NCI-H128 (cell line): ENCODE measurements at regions not wholly inside any gene's neighbourhood (a gene's known extent, or its start where the extent isn't known, plus 50 kb on each side); places are given as distances from the start of the nearest gene placed in this dataset.
A peak's percentile ranks its signal among the peaks of the same experiment; 100 is the strongest.

ENCODE experiments used
- DNase-seq: peaks from one replicate; lab custom pipeline; 2025; ENCODE audit not compliant: unreplicated experiment; lab: John Stamatoyannopoulos, UW

DNA sequence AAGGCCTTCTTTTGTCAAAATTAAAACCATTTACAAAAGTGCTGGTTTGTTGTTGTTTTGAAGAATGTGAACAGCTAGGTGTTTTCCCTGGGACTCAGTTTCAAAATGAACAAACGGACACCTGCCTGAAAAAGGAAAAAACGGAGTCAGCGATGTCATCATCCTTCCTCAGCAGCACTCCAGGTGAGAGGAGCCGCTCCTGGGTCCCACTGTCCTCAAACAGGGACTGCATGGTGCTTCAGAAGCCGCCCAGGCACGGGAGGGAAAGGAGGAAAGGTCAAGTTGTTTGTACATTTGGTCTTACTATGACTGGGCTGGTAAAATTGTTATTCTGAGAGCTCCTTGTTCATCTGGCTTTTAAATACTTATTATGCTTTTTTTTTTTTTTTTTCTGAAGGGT is 69.0 kb upstream of the ZSWIM6 start:
- DNase-seq: no peak

DNA sequence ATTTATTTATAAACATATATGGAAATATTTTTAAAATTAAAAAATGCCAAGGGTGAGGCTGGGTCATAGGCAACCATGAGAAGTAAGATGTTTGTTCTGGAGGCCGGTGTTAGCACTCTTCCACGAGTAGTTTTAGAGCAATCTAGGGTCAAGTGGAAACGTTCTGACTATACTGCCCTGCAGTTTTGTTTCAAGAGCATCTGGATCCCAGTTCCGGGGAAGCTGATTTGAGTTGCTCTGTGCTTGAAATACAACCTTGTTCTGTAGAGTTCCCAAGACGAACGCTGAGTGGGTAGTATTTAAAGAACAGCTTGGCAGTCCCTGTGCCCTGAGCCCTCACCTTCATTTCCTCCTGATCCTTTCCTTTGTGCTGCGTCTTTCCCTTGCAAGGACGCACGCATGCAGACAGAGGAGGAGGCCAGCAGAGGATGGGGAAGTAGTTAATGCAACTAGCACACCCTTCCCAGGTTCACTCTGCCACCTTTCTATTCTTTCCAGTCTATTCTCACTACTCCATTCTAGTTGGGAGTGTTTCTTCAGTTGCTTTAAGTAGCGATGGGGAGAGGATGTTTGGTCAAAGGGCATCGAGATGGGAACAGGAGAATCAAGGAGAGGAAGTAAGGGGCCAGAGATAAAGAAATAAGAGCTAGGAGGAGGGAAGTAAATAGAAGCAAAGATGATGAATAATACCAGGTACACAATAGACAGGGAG is 68.3 kb upstream of the ZSWIM6 start:
- DNase-seq: no peak

DNA sequence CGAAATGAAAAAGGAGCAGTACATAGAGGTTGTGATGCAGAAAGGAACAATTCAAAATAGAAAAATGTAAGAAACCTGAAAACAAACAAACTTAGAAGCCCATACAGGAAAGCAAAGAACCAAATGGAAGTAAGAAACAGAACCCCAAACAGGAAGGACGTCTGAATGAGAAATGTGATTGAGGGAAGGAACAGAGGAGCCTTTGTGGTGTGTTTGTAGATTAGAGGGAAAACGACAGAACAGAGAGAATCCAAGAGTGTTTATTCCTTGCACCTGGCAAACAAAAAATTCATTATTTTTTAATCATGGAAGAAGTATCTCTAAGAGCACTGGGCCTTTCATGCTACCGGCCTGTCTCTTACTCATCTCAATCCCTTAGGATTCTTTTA is 67.8 kb upstream of the ZSWIM6 start:
- DNase-seq: no peak

DNA sequence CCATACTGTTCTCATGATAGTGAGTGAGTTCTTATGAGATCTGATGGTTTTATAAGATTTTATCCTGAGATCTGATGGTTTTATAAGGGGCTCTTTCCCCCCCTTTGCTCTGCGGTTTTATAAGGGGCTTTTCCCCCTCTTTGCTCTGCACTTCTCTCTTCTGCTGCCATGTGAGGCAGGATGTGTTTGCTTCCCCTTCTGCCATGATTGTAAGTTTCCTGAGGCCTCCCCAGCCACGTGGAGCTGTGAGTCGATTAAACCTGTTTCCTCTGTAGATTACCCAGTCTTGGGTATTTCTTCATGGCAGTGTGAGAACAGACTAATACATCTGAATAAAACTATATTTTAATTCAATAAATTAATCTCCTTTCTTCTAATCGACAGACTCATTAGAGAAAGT is 64.9 kb upstream of the ZSWIM6 start:
- no peak for DNase-seq

DNA sequence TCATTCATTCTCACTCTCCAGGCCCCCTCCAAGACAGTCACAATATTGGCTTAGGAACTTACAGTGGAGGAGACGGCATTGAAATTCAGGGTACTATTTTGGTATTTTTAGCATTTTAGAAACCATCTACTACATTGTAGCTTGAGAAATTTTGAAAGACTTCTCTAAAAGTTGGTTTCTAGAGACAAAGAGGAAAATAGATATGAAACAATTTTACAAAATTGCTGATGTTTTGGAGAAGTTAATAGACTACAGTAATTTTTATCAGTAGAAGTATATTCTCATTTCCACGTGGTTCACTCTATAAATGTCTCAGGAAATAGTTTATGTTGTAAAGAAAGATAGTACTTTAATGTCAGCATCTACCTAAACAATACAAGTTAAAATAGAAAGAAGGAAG is 63.2 kb upstream of the ZSWIM6 start:
- no peak for DNase-seq

DNA sequence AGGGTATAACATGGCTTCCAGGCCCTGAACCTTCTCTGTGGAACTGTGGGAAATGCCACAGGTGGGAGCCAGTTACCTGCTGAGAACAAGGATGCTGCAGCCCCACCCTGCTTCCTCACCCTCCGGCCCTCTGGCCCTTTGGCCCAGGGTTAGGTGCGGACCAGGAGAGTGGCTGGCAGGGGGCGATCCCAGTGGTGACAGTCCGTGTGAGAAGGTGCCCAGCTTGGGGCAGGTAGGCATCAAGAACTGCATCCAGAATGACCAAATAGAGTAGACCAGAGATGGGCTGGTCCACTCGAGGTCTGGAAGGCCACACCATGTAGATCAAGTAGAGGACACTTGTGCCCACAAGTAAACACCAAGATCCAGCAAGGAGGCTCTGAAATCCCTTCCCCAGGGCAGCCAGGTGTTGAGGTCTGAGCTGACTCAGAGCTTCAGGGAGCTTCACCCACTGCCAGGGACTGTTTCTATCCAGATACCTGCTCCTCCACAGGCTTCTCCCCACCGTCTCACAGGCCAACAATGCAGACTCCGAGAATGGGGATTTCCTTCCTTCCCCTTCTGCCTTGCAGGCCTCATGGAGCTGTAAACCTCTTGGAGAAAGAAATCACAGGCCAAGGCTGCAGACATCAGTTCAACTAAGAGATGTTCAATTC is 61.4 kb upstream of the ZSWIM6 start:
- no peak for DNase-seq

DNA sequence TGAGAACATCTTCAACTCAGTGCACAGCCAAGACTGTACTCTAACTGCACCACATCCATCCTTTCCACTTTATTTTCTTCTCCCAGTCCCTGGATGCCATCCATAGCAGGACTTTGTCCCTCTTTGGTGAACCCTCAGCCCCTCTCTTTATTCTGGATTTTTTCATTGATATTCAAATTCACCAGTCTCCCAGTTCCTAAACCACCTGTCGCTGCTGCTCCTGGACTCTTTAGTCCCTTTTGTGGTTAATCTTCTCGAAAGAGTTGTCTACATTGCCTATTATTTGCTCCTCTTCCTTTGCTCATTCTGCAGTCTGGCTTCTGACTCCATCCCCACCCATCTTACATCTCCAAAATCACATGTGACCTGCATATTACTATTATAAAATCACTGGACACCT is 59.4 kb upstream of the ZSWIM6 start:
- DNase-seq: no peak

DNA sequence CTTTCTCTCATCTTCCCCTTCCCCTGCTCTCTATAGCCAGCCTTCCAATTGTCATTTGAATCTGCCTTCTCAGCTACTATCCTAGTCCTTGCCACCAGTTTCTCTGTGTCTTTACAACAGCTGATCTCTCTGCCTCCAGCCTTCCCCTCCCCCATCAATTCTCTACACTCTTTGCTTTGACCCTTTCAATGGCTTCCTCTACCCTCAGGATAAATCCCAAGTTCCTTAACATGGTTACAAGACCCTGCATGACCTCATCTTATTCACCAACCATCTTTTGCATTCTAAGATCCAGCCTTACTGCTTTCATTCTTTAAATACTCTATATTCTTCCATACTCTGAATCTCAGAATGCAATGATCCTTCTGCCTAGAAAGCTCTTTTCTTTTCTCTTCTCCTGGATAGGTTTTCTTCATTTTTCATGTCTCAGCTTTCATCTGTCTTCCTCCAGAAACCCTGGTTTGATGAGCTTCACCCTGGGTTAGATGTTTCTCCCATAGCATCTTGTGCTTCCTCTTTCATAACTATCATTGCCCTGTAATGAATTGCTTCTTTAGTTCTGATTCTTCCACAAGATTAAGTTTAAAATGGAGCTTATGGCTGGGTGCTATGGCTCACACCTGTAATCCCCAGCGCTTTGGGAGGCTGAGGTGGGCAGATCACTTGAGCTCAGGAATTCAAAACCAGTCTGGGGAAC is 58.6 kb upstream of the ZSWIM6 start:
- no peak for DNase-seq

DNA sequence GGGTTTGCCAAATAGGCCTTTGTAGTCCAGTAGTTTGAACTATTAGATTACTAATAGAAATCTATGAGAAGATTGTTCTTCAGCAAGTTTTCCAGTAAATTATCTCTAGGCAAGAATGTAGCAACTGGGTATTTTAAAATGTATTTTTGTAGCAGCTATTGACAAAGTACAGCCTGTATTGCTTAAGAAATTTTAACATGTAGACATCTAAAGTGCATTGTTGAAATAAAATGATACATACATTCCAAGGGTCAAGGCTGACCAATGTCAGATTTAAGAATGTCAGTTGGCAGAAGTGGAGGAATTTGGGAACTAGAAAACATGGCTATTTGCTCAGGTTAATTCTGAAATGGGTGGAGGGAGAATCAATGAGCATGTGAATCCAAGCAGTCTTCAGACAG is 57.5 kb upstream of the ZSWIM6 start:
- DNase-seq: no peak

DNA sequence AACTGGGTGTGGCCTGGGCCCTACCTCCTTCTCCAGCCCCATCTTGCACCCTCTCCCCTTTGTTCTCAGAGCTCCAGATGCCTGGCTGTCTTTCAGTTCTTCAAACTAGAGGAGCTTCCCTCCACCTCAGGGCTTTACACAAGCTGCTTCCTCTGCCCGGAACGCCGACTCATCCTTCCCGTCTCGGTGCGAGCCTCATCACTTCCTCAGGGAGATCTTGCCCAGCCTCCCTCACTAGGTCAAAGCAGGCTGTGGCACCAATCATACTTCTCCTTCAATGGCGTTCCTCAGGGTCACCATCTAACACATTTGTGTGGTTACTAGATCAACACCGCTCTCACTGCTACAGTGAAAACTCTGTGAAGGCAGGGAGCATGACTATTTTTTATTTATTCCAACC is 56.2 kb upstream of the ZSWIM6 start:
- no peak for DNase-seq

DNA sequence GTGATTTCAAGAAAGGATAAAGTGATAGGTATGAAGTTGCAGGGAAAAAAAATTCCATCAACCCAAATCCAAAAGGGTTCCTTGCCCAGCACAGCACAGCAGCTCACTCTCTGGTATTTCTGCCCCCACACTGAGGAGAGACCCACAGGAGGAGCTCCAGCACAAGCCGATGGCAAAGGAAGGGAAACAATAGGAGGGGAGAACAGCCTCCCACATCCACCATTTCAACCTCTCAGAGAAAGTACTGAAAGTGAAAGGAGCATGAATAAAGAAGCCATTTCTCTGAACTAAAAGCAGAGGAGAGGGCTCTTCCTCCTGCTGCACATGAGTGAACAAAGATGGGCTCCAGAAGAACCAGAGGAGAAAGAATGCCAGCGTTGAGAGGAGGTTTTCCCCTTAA is 54.9 kb upstream of the ZSWIM6 start:
- no peak for DNase-seq

DNA sequence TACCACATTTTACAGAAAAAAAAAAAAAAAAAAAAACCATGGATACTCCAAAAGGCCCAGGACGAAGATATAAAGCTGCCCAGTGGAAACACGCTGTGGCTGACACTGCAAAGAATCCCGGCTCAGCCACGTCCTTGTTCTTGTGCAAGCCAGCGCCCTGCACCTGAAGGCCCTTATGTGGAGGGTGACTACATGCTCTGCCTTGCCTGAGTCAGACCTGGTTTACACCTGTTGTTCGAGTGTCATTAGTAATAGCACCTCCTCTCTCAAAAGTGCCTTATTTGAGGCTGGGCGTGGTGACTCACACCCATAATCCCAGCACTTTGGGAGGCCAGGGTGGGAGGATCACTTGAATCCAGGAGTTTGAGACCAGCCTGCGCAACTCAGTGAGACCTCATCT is 54.3 kb upstream of the ZSWIM6 start:
- no peak for DNase-seq

DNA sequence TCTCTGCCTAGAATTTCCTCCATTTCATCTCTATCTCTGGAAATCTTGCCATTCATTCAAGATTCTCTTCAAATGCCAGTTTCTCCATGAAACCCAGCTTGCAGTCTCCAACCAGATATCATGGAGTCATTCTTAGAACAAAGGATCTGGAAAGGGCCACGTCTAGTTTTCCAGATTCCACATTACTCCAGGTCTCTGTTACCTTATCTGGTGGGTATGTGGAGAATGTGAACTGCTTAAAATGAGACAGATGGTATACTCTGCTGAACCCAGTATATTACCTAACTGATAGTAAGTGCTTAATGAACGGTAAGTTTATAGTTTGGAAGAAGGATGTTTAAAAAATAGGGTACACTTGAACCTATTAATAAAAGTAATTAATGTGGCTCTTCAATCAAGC is 52.3 kb upstream of the ZSWIM6 start:
- DNase-seq: no peak

DNA sequence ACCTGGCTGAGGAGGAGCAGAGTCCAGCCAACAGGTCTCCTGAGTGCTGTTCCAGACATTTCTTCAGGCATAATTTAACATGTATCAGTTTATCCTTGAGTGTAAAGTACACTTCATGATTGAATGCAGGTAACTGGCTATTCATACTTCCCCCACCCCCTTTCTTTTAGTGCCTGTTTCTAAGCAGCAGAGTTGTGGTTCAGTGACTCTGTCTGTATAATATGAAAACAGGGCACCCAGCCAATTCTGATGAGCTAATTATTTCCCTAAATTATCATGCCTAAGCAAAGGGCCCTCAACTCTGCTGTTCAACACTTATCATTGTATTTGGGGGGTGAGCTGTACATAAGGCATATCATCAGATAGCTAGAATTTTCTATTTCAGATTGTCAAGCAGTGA is 51.9 kb upstream of the ZSWIM6 start:
- peak; percentile 66 for DNase-seq

DNA sequence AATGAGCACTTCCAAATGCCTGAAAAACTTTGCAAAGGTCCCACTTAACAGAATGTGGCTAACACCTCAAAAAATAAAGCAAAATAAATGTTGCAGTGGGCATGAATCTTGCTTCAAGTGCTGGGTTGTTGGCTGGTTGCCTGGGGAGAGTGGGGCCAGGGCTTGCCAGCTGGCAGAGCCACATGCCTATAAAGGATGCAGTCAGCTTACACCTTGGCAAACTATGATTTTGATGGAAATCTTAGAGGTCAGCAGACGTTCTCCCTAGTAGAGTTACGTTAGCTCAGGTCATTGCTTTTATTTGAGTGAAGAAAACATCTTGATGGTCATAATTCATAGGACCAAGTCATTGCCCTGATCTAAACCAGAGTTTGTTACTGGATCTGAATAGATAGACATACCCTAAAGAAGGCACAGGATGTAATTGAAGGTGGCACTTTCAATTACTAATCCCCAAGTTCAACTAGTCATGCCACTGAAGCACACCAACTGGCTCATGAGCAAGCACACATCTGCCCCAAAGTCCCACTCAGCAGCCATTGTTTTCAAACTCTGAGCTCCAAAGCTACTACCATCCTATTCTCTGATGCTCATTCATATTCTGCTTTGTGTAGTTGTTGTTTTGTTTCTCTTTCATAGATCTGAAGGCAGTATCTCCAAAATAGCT is 51.2 kb upstream of the ZSWIM6 start:
- DNase-seq: peak; percentile 19

DNA sequence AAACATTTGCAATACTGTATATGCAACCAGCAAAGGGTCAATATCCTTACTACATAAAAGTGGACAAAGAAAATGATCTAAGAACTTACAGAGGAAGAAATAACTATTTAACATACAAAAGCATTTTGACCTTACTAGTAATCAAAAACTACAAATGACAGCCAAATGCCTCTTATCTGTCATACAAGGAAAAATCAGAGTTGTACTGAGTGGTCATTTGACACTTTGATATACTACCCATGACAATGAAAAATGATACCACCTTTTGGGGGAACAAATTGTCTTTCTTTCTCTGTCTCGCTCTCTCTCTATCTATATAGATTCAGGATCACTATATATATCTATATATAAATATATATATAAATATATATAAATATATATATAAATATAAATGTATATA is 50.4 kb upstream of the ZSWIM6 start:
- no peak for DNase-seq
